SU-DHL-6 (cell line): ENCODE measurements at regions not wholly inside any gene's neighbourhood (a gene's known extent, or its start where the extent isn't known, plus 50 kb on each side); places are given as distances from the start of the nearest gene placed in this dataset.

Experiments
- H2AFZ ChIP-seq: fragments of 200-600 bp; sonication (generic); 2 replicates; pipeline ENCODE4 v1.6.1; 2014; ENCODE audit warnings: low read depth, mild to moderate bottlenecking, moderate library complexity, mixed read lengths, antibody characterized with exemption, low read length; ENCODE audit not compliant: severe bottlenecking
- H3F3A ChIP-seq: fragments of 200-600 bp; shearing (Covaris generic); 2 replicates; pipeline ENCODE4 v1.6.0; 2016; ENCODE audit warnings: antibody characterized with exemption, mild to moderate bottlenecking; ENCODE audit not compliant: insufficient read depth
- H3K27ac ChIP-seq: fragments of 200-600 bp; sonication (generic); 2 replicates; pipeline ENCODE4 v1.5.1; 2016; ENCODE audit warnings: low read depth, mild to moderate bottlenecking, low read length, moderate library complexity, mixed read lengths
- H3K27me3 ChIP-seq: fragments of 200-600 bp; sonication (generic), shearing (Covaris generic); 2 replicates; pipeline ENCODE4 v1.6.0; 2014; ENCODE audit warnings: mild to moderate bottlenecking, low read length
- H3K36me3 ChIP-seq: fragments of 200-600 bp; sonication (generic); 2 replicates; pipeline ENCODE4 v1.6.1; 2014; ENCODE audit warnings: mild to moderate bottlenecking, low read length, mixed read lengths
- H3K4me2 ChIP-seq: fragments of 300-600, 200-600 bp; shearing (Covaris generic), sonication (generic); 2 replicates; pipeline ENCODE4 v1.6.0; 2014; ENCODE audit warnings: low read length, low read depth, mild to moderate bottlenecking; ENCODE audit not compliant: poor library complexity, severe bottlenecking
- H3K4me3 ChIP-seq: fragments of 200-600 bp; sonication (generic); 2 replicates; pipeline ENCODE4 v1.5.1; 2014; ENCODE audit warnings: antibody characterized with exemption, low read length, mild to moderate bottlenecking, mixed read lengths; ENCODE audit not compliant: insufficient read depth, poor library complexity, severe bottlenecking
- H3K79me2 ChIP-seq: fragments of 200-600 bp; sonication (generic); 2 replicates; pipeline ENCODE4 v1.6.1; 2014; ENCODE audit warnings: mild to moderate bottlenecking, low read length, moderate library complexity; ENCODE audit not compliant: insufficient read depth
- H3K9ac ChIP-seq: fragments of 200-600 bp; sonication (generic); 2 replicates; pipeline ENCODE4 v1.7.0; 2014; ENCODE audit warnings: mild to moderate bottlenecking, low read length
- H3K9me2 ChIP-seq: fragments of 200-600 bp; sonication (generic); replicated peaks from 2 replicates; pipeline ENCODE4 v1.6.1; 2014; ENCODE audit warnings: low read length; ENCODE audit not compliant: insufficient read depth
- H3K9me3 ChIP-seq: fragments of 200-600 bp; sonication (generic); 2 replicates; pipeline ENCODE4 v1.6.1; 2014; ENCODE audit warnings: low read length, mixed read lengths; ENCODE audit not compliant: insufficient read depth
- H4K20me1 ChIP-seq: fragments of 200-600 bp; sonication (generic); 2 replicates; pipeline ENCODE4 v1.6.1; 2014; ENCODE audit warnings: low read depth, mild to moderate bottlenecking, antibody characterized with exemption, low read length, moderate library complexity, mixed read lengths
- CTCF ChIP-seq: fragments of 200-600 bp; sonication (generic); IDR thresholded peaks from one replicate; pipeline ENCODE4 v1.5.1; 2017; ENCODE audit warnings: antibody characterized with exemption, mild to moderate bottlenecking, low read length, moderate library complexity; ENCODE audit not compliant: insufficient read depth, poor library complexity, severe bottlenecking
- EZH2phosphoT487 ChIP-seq: fragments of 200-600 bp; sonication (generic), shearing (Covaris generic); conservative IDR thresholded peaks from 2 replicates; pipeline ENCODE4 v1.6.1; 2018; ENCODE audit warnings: mild to moderate bottlenecking, antibody characterized with exemption, low read length, moderate library complexity, mixed read lengths

GRCh38 chr13:103957939-103958338 lies 891.7 kb upstream of the SLC10A2 start:
- H3K36me3 ChIP-seq: no peaks in the 10 kb centered on the region
- no peaks in the 10 kb centered on the region for H3F3A ChIP-seq
- TF ChIP-seq CTCF (no peak), EZH2phosphoT487 (no peak)
- no peak overlapping the region for H3K4me2 ChIP-seq
- H3K27ac ChIP-seq: no peak overlapping the region
- H3K9me3 ChIP-seq: no peaks in the 10 kb centered on the region
- no peaks in the 10 kb centered on the region for H4K20me1 ChIP-seq
- no peaks in the 10 kb centered on the region for H3K79me2 ChIP-seq
- no peaks in the 10 kb centered on the region for H3K9me2 ChIP-seq
- H3K9ac ChIP-seq: no peak overlapping the region
- H3K4me3 ChIP-seq: no peak overlapping the region
- H3K27me3 ChIP-seq: no peaks in the 10 kb centered on the region
- no peak overlapping the region for H2AFZ ChIP-seq

DNA sequence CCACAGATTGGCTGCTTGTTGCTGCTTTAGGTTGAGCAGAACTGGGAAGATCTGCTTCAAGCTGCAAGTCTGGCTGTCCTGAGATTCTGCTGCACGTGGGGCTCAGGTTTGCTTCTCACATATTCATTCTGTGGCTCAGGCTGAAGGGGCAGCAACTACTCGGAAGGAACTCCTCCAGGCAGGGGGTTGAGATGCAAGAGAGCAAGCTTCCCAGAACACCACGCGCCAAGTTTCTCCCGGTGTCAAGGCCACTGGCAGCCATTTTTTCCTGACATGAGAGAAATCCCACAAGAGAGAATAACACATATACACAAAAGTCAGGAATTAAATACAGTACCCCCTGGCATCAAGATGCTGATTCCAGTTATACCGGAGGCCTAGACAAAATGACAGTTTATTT lies 887.6 kb upstream of the SLC10A2 start:
- Histone ChIP-seq H3K9ac (no peak overlapping the region), H3K27ac (no peak overlapping the region), H3K9me3 (no peaks in the 10 kb centered on the region), H4K20me1 (no peaks in the 10 kb centered on the region), H3K9me2 (no peaks in the 10 kb centered on the region), H3K4me2 (no peak overlapping the region), H2AFZ (no peak overlapping the region), H3F3A (no peaks in the 10 kb centered on the region), H3K27me3 (no peaks in the 10 kb centered on the region), H3K4me3 (no peak overlapping the region), H3K36me3 (no peaks in the 10 kb centered on the region), H3K79me2 (no peaks in the 10 kb centered on the region)
- no peak for TF ChIP-seq EZH2phosphoT487
- no peak for TF ChIP-seq CTCF

GRCh38 chr13:103952183-103952582 lies 886.0 kb upstream of the SLC10A2 start:
- H2AFZ ChIP-seq: no peak overlapping the region
- no peaks in the 10 kb centered on the region for H3K9me2 ChIP-seq
- H3K9ac ChIP-seq: no peak overlapping the region
- H3F3A ChIP-seq: no peaks in the 10 kb centered on the region
- H3K36me3 ChIP-seq: no peaks in the 10 kb centered on the region
- H3K79me2 ChIP-seq: no peaks in the 10 kb centered on the region
- no peaks in the 10 kb centered on the region for H3K9me3 ChIP-seq
- H3K4me2 ChIP-seq: no peak overlapping the region
- no peak overlapping the region for H3K27ac ChIP-seq
- TF ChIP-seq CTCF: no peak
- TF ChIP-seq EZH2phosphoT487: no peak
- no peaks in the 10 kb centered on the region for H3K27me3 ChIP-seq
- no peaks in the 10 kb centered on the region for H4K20me1 ChIP-seq
- no peak overlapping the region for H3K4me3 ChIP-seq

- Histone ChIP-seq H3K27me3 (no peaks in the 10 kb centered on the region), H3K9ac (no peak overlapping the region), H2AFZ (no peak overlapping the region), H4K20me1 (no peaks in the 10 kb centered on the region), H3F3A (no peaks in the 10 kb centered on the region), H3K4me2 (no peak overlapping the region), H3K36me3 (no peaks in the 10 kb centered on the region), H3K79me2 (no peaks in the 10 kb centered on the region), H3K27ac (no peak overlapping the region), H3K9me2 (no peaks in the 10 kb centered on the region), H3K9me3 (no peaks in the 10 kb centered on the region), H3K4me3 (no peak overlapping the region)
- TF ChIP-seq EZH2phosphoT487 (no peak), CTCF (no peak)
Observed at GRCh38 chr13:103948426-103948825, 882.2 kb upstream of the SLC10A2 start.
